HG03354 (cell line): ENCODE measurements at regions not wholly inside any gene's neighbourhood (a gene's known extent, or its start where the extent isn't known, plus 50 kb on each side); places are given as distances from the start of the nearest gene placed in this dataset.
"Not testable (repeated sequence)": the region's sequence is repeated elsewhere in the genome, so short reads cannot be mapped to it uniquely, and the experiment has no call there.

Source experiments
- ATAC-seq: cut with Tn5 transposase; IDR thresholded peaks from one replicate; pipeline ENCODE4 v1.9.1; 2021; ENCODE audit warnings: mild to moderate bottlenecking; ENCODE audit not compliant: unreplicated experiment, poor library complexity, severe bottlenecking

GRCh38 chr20:29296256-29297230 lies 1960.9 kb upstream of the DEFB115 start:
- ATAC-seq = no peak

GRCh38 chr20:29297411-29298270 lies 1959.8 kb upstream of the DEFB115 start:
- no peak for ATAC-seq

- no peak for ATAC-seq
These were observed 1959.2 kb upstream of the DEFB115 start for GRCh38 chr20:29298271-29298590.

- no peak for ATAC-seq
These were observed 1958.5 kb upstream of the DEFB115 start for GRCh38 chr20:29298759-29299613.

- ATAC-seq = no peak
These were observed 1957.5 kb upstream of the DEFB115 start for GRCh38 chr20:29299811-29300578.

GRCh38 chr20:29300579-29301551 lies 1956.6 kb upstream of the DEFB115 start:
- ATAC-seq = no peak

- ATAC-seq = no peak
These were observed 1955.7 kb upstream of the DEFB115 start for GRCh38 chr20:29301624-29302259.

GRCh38 chr20:29302979-29303644 lies 1954.4 kb upstream of the DEFB115 start:
- ATAC-seq = no peak

- no peak for ATAC-seq
These were observed 1950.9 kb upstream of the DEFB115 start for GRCh38 chr20:29306390-29307072.

- not testable (repeated sequence) for ATAC-seq
These were observed 1950.0 kb upstream of the DEFB115 start for GRCh38 chr20:29307484-29307883.

GRCh38 chr20:29308956-29309355 lies 1948.5 kb upstream of the DEFB115 start:
- not testable (repeated sequence) for ATAC-seq

GRCh38 chr20:29309481-29309880 lies 1948.0 kb upstream of the DEFB115 start:
- ATAC-seq = not testable (repeated sequence)

- not testable (repeated sequence) for ATAC-seq
These were observed 1946.4 kb upstream of the DEFB115 start for GRCh38 chr20:29311046-29311445.

- ATAC-seq = not testable (repeated sequence)
These were observed 1944.8 kb upstream of the DEFB115 start for GRCh38 chr20:29312679-29313078.

- ATAC-seq = no peak
These were observed 1944.0 kb upstream of the DEFB115 start for GRCh38 chr20:29313481-29313880.

- no peak for ATAC-seq
These were observed 1943.2 kb upstream of the DEFB115 start for GRCh38 chr20:29314294-29314693.
